ENCODE measurements at regions not wholly inside any gene's neighbourhood (a gene's known extent, or its start where the extent isn't known, plus 50 kb on each side); places are given as distances from the start of the nearest gene placed in this dataset.

DNA sequence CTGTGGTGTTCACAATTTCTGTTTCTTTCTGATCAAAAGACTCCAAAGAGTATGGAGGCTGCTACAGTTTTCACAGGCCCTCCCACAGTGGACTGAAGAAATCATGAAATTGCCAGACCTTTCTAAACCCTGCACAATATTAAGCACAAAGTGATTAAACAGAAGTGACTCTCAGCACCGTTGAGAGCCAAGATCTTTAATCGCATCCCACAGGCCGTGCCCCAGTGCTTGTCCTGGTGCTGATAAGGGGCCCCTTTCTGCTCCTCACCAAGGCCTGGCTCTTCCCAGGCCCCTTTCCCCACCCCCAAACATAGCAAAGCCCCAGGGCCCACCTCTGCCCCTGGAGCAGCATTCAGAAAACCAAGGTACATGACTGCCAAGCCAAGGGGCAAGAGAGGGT lies 57.4 kb upstream of the BMAL1 start:
- in situ Hi-C loops (cut with HindIII; ENCODE audit: extremely low pct_ligation_motif_present, low pct_unique_long_range_greater_than_20kb): no loop called here
- WGBS (ENCODE audit: low lambda C conversion rate): 17% methylated on average over 3 of the region's 3 CpGs
- H4K20me1 ChIP-seq (ENCODE audit: insufficient read depth, low read length): no peaks in the 10 kb centered on the region

GRCh38 chr11:13221722-13222121 lies 55.9 kb upstream of the BMAL1 start:
- H3K4me1 ChIP-seq (ENCODE audit: insufficient read depth, low read length): no peaks in the 10 kb centered on the region
- ChIA-PET POLR2A (no interaction called here), CTCF (ENCODE audit: low intra/inter-chr PET ratio, low total read pairs) (no interaction called here)
- no peaks in the 10 kb centered on the region for H3K9me3 ChIP-seq (ENCODE audit: low read length)
- no peaks in the 10 kb centered on the region for H4K20me1 ChIP-seq (ENCODE audit: insufficient read depth, low read length)
- no peaks in the 10 kb centered on the region for H3K36me3 ChIP-seq (replicated peaks in 1 of 2; ENCODE audit: control insufficient read depth in 1 of 2, insufficient read depth in 2 of 2, low read length in 2 of 2)
- DNase-seq (ENCODE audit: low spot score) (no peak), FAIRE-seq (no peak), ATAC-seq (no peak)
- no TSS peak for BruUV-seq (replicated peaks)
- H3K9ac ChIP-seq (ENCODE audit: insufficient read depth, low read depth, low read length): no peak overlapping the region
- peaks cover 0 to 11% of the 10 kb centered on the region in 2 experiments; a peak in 4 of 5 replicates for H3K27me3 ChIP-seq (ENCODE audit: control insufficient read depth in 1 of 2, insufficient read depth in 2 of 2, low read length in 2 of 2)
- WGBS (ENCODE audit: low lambda C conversion rate): 59% methylated on average over 4 of the region's 4 CpGs
- no peaks in the 10 kb centered on the region for H3K79me2 ChIP-seq (ENCODE audit: insufficient read depth, low read length)
- no peak overlapping the region for H2AFZ ChIP-seq (ENCODE audit: low read length)
- H3K27ac ChIP-seq (ENCODE audit: extremely low read length, insufficient read depth, low read length): no peak overlapping the region
- intact Hi-C loops (cut with micrococcal nuclease; ENCODE audit: unreplicated experiment): no loop called here
- no peak overlapping the region for H3K4me2 ChIP-seq (ENCODE audit: low read depth, low read length)
- no peak overlapping the region for H3K4me3 ChIP-seq (replicated peaks in 1 of 3; ENCODE audit: insufficient read depth in 1 of 3, low read depth in 2 of 3, low read length in 3 of 3)
- in situ Hi-C loops (cut with HindIII; ENCODE audit: extremely low pct_ligation_motif_present, low pct_unique_long_range_greater_than_20kb): no loop called here
- no peak for TF ChIP-seq CENPT (CRISPR knock-in tag; IDR thresholded peaks at IDR 0.05; ENCODE audit: low read depth)
- TF ChIP-seq ZNF598 (CRISPR knock-in tag; IDR thresholded peaks at IDR 0.05; ENCODE audit: borderline replicate concordance): no peak
- no peak for TF ChIP-seq HDAC6 (IDR thresholded peaks at IDR 0.05; ENCODE audit: low read depth, low read length)
- no peak for TF ChIP-seq KIAA2018 (CRISPR knock-in tag; IDR thresholded peaks at IDR 0.05; ENCODE audit: borderline replicate concordance)
- no peak for TF ChIP-seq KLF9 (CRISPR knock-in tag; IDR thresholded peaks at IDR 0.05; ENCODE audit: low read depth)
- no peak for TF ChIP-seq ZNF672 (CRISPR knock-in tag; IDR thresholded peaks at IDR 0.05)
- TF ChIP-seq, protein P1, sequence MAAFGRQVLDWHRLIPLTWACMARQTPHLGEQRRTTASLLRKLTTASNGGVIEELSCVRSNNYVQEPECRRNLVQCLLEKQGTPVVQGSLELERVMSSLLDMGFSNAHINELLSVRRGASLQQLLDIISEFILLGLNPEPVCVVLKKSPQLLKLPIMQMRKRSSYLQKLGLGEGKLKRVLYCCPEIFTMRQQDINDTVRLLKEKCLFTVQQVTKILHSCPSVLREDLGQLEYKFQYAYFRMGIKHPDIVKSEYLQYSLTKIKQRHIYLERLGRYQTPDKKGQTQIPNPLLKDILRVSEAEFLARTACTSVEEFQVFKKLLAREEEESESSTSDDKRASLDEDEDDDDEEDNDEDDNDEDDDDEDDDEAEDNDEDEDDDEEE (CRISPR knock-in tag; IDR thresholded peaks at IDR 0.05): no peak
- TF ChIP-seq, protein P2, sequence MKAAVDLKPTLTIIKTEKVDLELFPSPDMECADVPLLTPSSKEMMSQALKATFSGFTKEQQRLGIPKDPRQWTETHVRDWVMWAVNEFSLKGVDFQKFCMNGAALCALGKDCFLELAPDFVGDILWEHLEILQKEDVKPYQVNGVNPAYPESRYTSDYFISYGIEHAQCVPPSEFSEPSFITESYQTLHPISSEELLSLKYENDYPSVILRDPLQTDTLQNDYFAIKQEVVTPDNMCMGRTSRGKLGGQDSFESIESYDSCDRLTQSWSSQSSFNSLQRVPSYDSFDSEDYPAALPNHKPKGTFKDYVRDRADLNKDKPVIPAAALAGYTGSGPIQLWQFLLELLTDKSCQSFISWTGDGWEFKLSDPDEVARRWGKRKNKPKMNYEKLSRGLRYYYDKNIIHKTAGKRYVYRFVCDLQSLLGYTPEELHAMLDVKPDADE (CRISPR knock-in tag; IDR thresholded peaks at IDR 0.05): no peak

More for the DNA sequence above, 57.4 kb upstream of the BMAL1 start:
- H3K4me3 ChIP-seq (replicated peaks in 1 of 3; ENCODE audit: insufficient read depth in 1 of 3, low read depth in 2 of 3, low read length in 3 of 3): no peak overlapping the region
- no peaks in the 10 kb centered on the region for H3K9me3 ChIP-seq (ENCODE audit: low read length)
- no peaks in the 10 kb centered on the region for H3K4me1 ChIP-seq (ENCODE audit: insufficient read depth, low read length)
- ChIA-PET POLR2A (no interaction called here), CTCF (ENCODE audit: low intra/inter-chr PET ratio, low total read pairs) (no interaction called here)
- no peak overlapping the region for H2AFZ ChIP-seq (ENCODE audit: low read length)
- no peaks in the 10 kb centered on the region for H3K79me2 ChIP-seq (ENCODE audit: insufficient read depth, low read length)
- BruUV-seq (replicated peaks): no TSS peak
- intact Hi-C loops (cut with micrococcal nuclease; ENCODE audit: unreplicated experiment): no loop called here
- DNase-seq (ENCODE audit: low spot score) (no peak), ATAC-seq (no peak), FAIRE-seq (no peak)
- H3K4me2 ChIP-seq (ENCODE audit: low read depth, low read length): no peak overlapping the region
- TF ChIP-seq ZNF768 (CRISPR knock-in tag; IDR thresholded peaks at IDR 0.05) (no peak), KAT2B (IDR thresholded peaks at IDR 0.05; ENCODE audit: borderline replicate concordance, low read depth, low read length) (no peak)
- H3K27ac ChIP-seq (ENCODE audit: extremely low read length, insufficient read depth, low read length): no peak overlapping the region
- no peaks in the 10 kb centered on the region for H3K36me3 ChIP-seq (replicated peaks in 1 of 2; ENCODE audit: control insufficient read depth in 1 of 2, insufficient read depth in 2 of 2, low read length in 2 of 2)
- no peak overlapping the region for H3K9ac ChIP-seq (ENCODE audit: insufficient read depth, low read depth, low read length)
- H3K27me3 ChIP-seq (ENCODE audit: control insufficient read depth in 1 of 2, insufficient read depth in 2 of 2, low read length in 2 of 2): peaks cover 0 to 20% of the 10 kb centered on the region in 2 experiments; a peak in 3 of 5 replicates

Measured in HepG2 (cell line).